ENCODE measurements at regions not wholly inside any gene's neighbourhood (a gene's known extent, or its start where the extent isn't known, plus 50 kb on each side); places are given as distances from the start of the nearest gene placed in this dataset.

DNA sequence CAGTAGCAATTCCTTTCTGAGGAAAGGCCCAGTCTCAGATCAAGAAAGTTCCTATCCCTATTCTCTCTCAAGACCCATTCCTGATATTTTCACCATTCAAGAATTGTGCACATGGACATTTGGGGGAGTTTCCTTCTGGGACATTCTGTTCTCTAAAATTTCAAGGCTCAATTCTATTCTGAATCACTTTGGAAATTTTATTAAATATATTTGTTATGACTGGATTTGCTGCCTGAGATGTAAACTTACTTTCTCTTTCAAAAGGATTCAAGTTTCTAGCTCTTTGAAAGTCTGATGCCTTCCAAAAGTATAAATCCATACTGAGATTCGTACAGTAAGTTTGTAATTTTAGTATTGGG is 55.3 kb upstream of the STK17B start:
- no peaks in the 10 kb centered on the region for H3K27me3 ChIP-seq
- DNase-seq (ENCODE audit: low spot score) = no peak
- Mint-ChIP-seq H3K4me3 (no peak overlapping the region), H3K9me3 (no peaks in the 10 kb centered on the region), H3K27me3 (ENCODE audit: insufficient read depth, low read depth) (no peaks in the 10 kb centered on the region), H3K36me3 (peaks cover 1% of the 10 kb centered on the region), H3K4me1 (no peaks in the 10 kb centered on the region), H3K27ac (no peak overlapping the region)
- no peak overlapping the region for H3K4me2 ChIP-seq
- H3K9ac ChIP-seq = no peak overlapping the region
- H3K27ac ChIP-seq = no peak overlapping the region
- H4K20me1 ChIP-seq (ENCODE audit: low read depth) = no peaks in the 10 kb centered on the region
- H3K4me3 ChIP-seq = no peak overlapping the region
- H3K9me3 ChIP-seq (ENCODE audit: low read depth) = no peaks in the 10 kb centered on the region
- no peaks in the 10 kb centered on the region for H3K4me1 ChIP-seq
- no peak overlapping the region for H2AFZ ChIP-seq (replicated peaks)
- no peaks in the 10 kb centered on the region for H3K36me3 ChIP-seq
- H3K79me2 ChIP-seq (ENCODE audit: low read depth) = no peaks in the 10 kb centered on the region
- no peaks in the 10 kb centered on the region for H3F3A ChIP-seq (ENCODE audit: low read depth)
- TF ChIP-seq EZH2 (IDR thresholded peaks at IDR 0.05) (no peak), CTCF (IDR thresholded peaks at IDR 0.05) (no peak), EZH2phosphoT487 (IDR thresholded peaks at IDR 0.05) (no peak)

GRCh38 chr2:196229013-196229412 is 57.6 kb upstream of the STK17B start:
- Histone ChIP-seq H3K4me3 (no peak overlapping the region), H3K36me3 (no peaks in the 10 kb centered on the region), H3K4me1 (no peaks in the 10 kb centered on the region), H2AFZ (replicated peaks) (no peak overlapping the region), H4K20me1 (ENCODE audit: low read depth) (no peaks in the 10 kb centered on the region), H3K9ac (no peak overlapping the region), H3K79me2 (ENCODE audit: low read depth) (no peaks in the 10 kb centered on the region), H3K27ac (no peak overlapping the region), H3K4me2 (no peak overlapping the region), H3F3A (ENCODE audit: low read depth) (no peaks in the 10 kb centered on the region), H3K9me3 (ENCODE audit: low read depth) (no peaks in the 10 kb centered on the region), H3K27me3 (no peaks in the 10 kb centered on the region)
- no peak for DNase-seq (ENCODE audit: low spot score)
- TF ChIP-seq CTCF (IDR thresholded peaks at IDR 0.05) (no peak), EZH2 (IDR thresholded peaks at IDR 0.05) (no peak), EZH2phosphoT487 (IDR thresholded peaks at IDR 0.05) (no peak)
- Mint-ChIP-seq H3K4me1 (no peaks in the 10 kb centered on the region), H3K36me3 (peaks cover 1% of the 10 kb centered on the region), H3K27ac (no peak overlapping the region), H3K27me3 (ENCODE audit: insufficient read depth, low read depth) (no peaks in the 10 kb centered on the region), H3K9me3 (no peaks in the 10 kb centered on the region), H3K4me3 (no peak overlapping the region)

DNA sequence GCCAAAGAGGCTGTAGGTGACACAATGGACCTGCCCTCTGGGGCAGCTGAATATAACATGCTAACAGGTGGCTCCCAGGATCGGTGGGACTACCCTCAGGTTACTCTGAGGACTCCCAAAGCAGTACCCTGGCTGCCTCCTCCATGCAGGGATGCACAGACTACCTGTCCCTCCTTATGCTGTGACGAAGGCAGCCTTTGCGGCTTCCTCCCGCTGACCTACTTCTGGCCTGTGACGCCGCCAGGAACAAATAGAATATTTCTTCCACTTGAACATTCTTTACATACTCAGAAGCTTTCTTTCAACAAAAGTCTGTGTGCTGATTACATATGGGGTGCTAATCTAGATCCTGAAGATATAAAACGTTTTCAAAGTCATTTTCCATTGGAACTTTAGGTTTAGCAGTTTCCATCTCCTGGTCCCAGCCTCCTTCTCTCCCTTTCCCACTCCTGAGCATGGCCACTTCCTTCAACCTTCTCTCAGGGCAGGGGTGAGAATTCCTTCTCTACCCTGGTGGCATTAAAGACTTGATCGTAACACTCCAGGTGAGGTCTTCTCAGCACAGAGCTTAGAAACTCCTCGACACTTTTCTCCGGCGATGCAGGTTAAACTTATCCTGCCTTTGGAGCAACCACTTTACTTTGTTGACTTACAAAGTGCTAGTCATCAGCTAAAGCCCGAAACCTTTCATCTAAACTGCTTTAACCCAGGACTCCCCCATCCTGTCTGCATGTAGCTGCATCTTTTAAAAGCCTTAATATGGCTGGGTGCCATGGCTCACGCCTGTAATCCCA is 58.9 kb upstream of the STK17B start:
- Histone ChIP-seq H3K27ac (no peak overlapping the region), H3K9me3 (ENCODE audit: low read depth) (no peaks in the 10 kb centered on the region), H3K36me3 (no peaks in the 10 kb centered on the region), H3K4me2 (no peak overlapping the region), H4K20me1 (ENCODE audit: low read depth) (no peaks in the 10 kb centered on the region), H3K27me3 (no peaks in the 10 kb centered on the region), H3F3A (ENCODE audit: low read depth) (no peaks in the 10 kb centered on the region), H3K79me2 (ENCODE audit: low read depth) (no peaks in the 10 kb centered on the region), H3K4me1 (no peaks in the 10 kb centered on the region), H3K9ac (no peak overlapping the region), H3K4me3 (no peak overlapping the region), H2AFZ (replicated peaks) (no peak overlapping the region)
- H3K4me1 Mint-ChIP-seq = peaks cover 3% of the 10 kb centered on the region
- no peak overlapping the region for H3K4me3 Mint-ChIP-seq
- no peaks in the 10 kb centered on the region for H3K9me3 Mint-ChIP-seq
- TF ChIP-seq EZH2 (IDR thresholded peaks at IDR 0.05) = no peak
- no peak for TF ChIP-seq EZH2phosphoT487 (IDR thresholded peaks at IDR 0.05)
- TF ChIP-seq CTCF (IDR thresholded peaks at IDR 0.05) = no peak
- H3K27ac Mint-ChIP-seq = no peak overlapping the region
- no peaks in the 10 kb centered on the region for H3K27me3 Mint-ChIP-seq (ENCODE audit: insufficient read depth, low read depth)
- H3K36me3 Mint-ChIP-seq = no peaks in the 10 kb centered on the region
- no peak for DNase-seq (ENCODE audit: low spot score)
